Ureter (tissue), 1 donor: ENCODE measurements at regions not wholly inside any gene's neighbourhood (a gene's known extent, or its start where the extent isn't known, plus 50 kb on each side); places are given as distances from the start of the nearest gene placed in this dataset.
"Not testable (repeated sequence)": the region's sequence is repeated elsewhere in the genome, so short reads cannot be mapped to it uniquely, and the experiment has no call there.

Experiments
- DNase-seq: peaks from one replicate; pipeline ENCODE4 v3.0.0-alpha.2; 2020; ENCODE audit warnings: low spot score
- donor health status: DM: yes; HTN: yes; CAD: no.

GRCh38 chr3:159266779-159267178 lies 464.9 kb downstream of the MFSD1 start:
- no peak for DNase-seq

GRCh38 chr3:159271799-159272512 lies 470.1 kb downstream of the MFSD1 start:
- DNase-seq: no peak

- DNase-seq: no peak
Measured at GRCh38 chr3:159273070-159273469, 471.2 kb downstream of the MFSD1 start.

- peak; percentile 45 for DNase-seq
Measured at GRCh38 chr3:159273608-159274007, 471.8 kb downstream of the MFSD1 start.

GRCh38 chr3:159275741-159276140 lies 473.9 kb downstream of the MFSD1 start:
- DNase-seq: no peak

GRCh38 chr3:159277814-159278213 lies 476.0 kb downstream of the MFSD1 start:
- DNase-seq: no peak

- DNase-seq: no peak
Measured at GRCh38 chr3:159280386-159281191, 478.7 kb downstream of the MFSD1 start.

GRCh38 chr3:159293493-159293892 lies 491.6 kb downstream of the MFSD1 start:
- no peak for DNase-seq

- DNase-seq: no peak
Measured at GRCh38 chr3:159301961-159302360, 500.1 kb downstream of the MFSD1 start.

- DNase-seq: no peak
Measured at GRCh38 chr3:159305017-159305416, 503.2 kb downstream of the MFSD1 start.

- not testable (repeated sequence) for DNase-seq
Measured at GRCh38 chr3:159316706-159317105, 514.9 kb downstream of the MFSD1 start.

- DNase-seq: no peak
Measured at GRCh38 chr3:159319156-159319555, 517.3 kb downstream of the MFSD1 start.

- DNase-seq: no peak
Measured at GRCh38 chr3:159322322-159322939, 520.6 kb downstream of the MFSD1 start.

GRCh38 chr3:159323848-159324247 lies 522.0 kb downstream of the MFSD1 start:
- DNase-seq: no peak

GRCh38 chr3:159326998-159327397 lies 525.1 kb downstream of the MFSD1 start:
- DNase-seq: no peak

GRCh38 chr3:159332535-159333099 lies 530.8 kb downstream of the MFSD1 start:
- DNase-seq: no peak

GRCh38 chr3:159339131-159339530 lies 537.3 kb downstream of the MFSD1 start:
- DNase-seq: no peak

GRCh38 chr3:159340877-159341500 lies 539.1 kb downstream of the MFSD1 start:
- no peak for DNase-seq

GRCh38 chr3:159346271-159346903 lies 544.5 kb downstream of the MFSD1 start:
- no peak for DNase-seq

- DNase-seq: no peak
Measured at GRCh38 chr3:159348431-159348830, 546.6 kb downstream of the MFSD1 start.

- DNase-seq: no peak
Measured at GRCh38 chr3:159356606-159357005, 554.8 kb downstream of the MFSD1 start.
